Ishikawa (cell line): ENCODE measurements at regions not wholly inside any gene's neighbourhood (a gene's known extent, or its start where the extent isn't known, plus 50 kb on each side); places are given as distances from the start of the nearest gene placed in this dataset.

Experiments
- CEBPB ChIP-seq: IDR thresholded peaks from 2 replicates; pipeline ENCODE4 v1.6.1; 2012
- CREB1 ChIP-seq: IDR thresholded peaks from 2 replicates; pipeline ENCODE4 v1.6.1; 2012; ENCODE audit warnings: low read depth
- EGR1 ChIP-seq: IDR thresholded peaks from 2 replicates; pipeline ENCODE4 v1.6.1; 2012
- EP300 ChIP-seq: IDR thresholded peaks from 2 replicates; pipeline ENCODE4 v1.6.1; 2012; ENCODE audit warnings: borderline replicate concordance
- FOXM1 ChIP-seq: IDR thresholded peaks from 2 replicates; pipeline ENCODE4 v1.6.1; 2012; ENCODE audit warnings: low read depth, borderline replicate concordance
- MAX ChIP-seq: IDR thresholded peaks from 2 replicates; pipeline ENCODE4 v1.6.1; 2012
- NFIC ChIP-seq: IDR thresholded peaks from 2 replicates; pipeline ENCODE4 v1.6.1; 2012
- RAD21 ChIP-seq: IDR thresholded peaks from 2 replicates; pipeline ENCODE4 v1.6.1; 2012; ENCODE audit warnings: low read depth
- TAF1 ChIP-seq: IDR thresholded peaks from 2 replicates; pipeline ENCODE4 v1.6.1; 2012; ENCODE audit warnings: low read depth, mild to moderate bottlenecking
- TCF12 ChIP-seq: IDR thresholded peaks from 2 replicates; pipeline ENCODE4 v1.6.1; 2012; ENCODE audit warnings: low read depth
- TEAD4 ChIP-seq: IDR thresholded peaks from 2 replicates; pipeline ENCODE4 v1.6.1; 2012
- YY1 ChIP-seq: IDR thresholded peaks from 2 replicates; pipeline ENCODE4 v1.6.1; 2012; ENCODE audit warnings: low read depth
- ZBTB7A ChIP-seq: IDR thresholded peaks from 2 replicates; pipeline ENCODE4 v1.6.1; 2012; ENCODE audit warnings: low read depth
- TF ChIP-seq, protein P1 (sequence below): IDR thresholded peaks from 2 replicates; pipeline ENCODE4 v1.6.1; 2012; ENCODE audit warnings: low read depth, mild to moderate bottlenecking
- TF ChIP-seq, protein P2 (sequence below): IDR thresholded peaks from 2 replicates; pipeline ENCODE4 v1.6.1; 2012

- TF ChIP-seq TAF1 (no peak), TCF12 (no peak), CEBPB (no peak), NFIC (no peak), FOXM1 (no peak), YY1 (no peak), CREB1 (no peak), ZBTB7A (no peak), EP300 (no peak), RAD21 (no peak), MAX (no peak), EGR1 (no peak), TEAD4 (no peak)
- TF ChIP-seq, protein P1, sequence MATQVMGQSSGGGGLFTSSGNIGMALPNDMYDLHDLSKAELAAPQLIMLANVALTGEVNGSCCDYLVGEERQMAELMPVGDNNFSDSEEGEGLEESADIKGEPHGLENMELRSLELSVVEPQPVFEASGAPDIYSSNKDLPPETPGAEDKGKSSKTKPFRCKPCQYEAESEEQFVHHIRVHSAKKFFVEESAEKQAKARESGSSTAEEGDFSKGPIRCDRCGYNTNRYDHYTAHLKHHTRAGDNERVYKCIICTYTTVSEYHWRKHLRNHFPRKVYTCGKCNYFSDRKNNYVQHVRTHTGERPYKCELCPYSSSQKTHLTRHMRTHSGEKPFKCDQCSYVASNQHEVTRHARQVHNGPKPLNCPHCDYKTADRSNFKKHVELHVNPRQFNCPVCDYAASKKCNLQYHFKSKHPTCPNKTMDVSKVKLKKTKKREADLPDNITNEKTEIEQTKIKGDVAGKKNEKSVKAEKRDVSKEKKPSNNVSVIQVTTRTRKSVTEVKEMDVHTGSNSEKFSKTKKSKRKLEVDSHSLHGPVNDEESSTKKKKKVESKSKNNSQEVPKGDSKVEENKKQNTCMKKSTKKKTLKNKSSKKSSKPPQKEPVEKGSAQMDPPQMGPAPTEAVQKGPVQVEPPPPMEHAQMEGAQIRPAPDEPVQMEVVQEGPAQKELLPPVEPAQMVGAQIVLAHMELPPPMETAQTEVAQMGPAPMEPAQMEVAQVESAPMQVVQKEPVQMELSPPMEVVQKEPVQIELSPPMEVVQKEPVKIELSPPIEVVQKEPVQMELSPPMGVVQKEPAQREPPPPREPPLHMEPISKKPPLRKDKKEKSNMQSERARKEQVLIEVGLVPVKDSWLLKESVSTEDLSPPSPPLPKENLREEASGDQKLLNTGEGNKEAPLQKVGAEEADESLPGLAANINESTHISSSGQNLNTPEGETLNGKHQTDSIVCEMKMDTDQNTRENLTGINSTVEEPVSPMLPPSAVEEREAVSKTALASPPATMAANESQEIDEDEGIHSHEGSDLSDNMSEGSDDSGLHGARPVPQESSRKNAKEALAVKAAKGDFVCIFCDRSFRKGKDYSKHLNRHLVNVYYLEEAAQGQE = no peak
- TF ChIP-seq, protein P2, sequence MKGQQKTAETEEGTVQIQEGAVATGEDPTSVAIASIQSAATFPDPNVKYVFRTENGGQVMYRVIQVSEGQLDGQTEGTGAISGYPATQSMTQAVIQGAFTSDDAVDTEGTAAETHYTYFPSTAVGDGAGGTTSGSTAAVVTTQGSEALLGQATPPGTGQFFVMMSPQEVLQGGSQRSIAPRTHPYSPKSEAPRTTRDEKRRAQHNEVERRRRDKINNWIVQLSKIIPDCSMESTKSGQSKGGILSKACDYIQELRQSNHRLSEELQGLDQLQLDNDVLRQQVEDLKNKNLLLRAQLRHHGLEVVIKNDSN = no peak
Measured at GRCh38 chr20:60502881-60503280, 544.7 kb downstream of the CDH26 start.

DNA sequence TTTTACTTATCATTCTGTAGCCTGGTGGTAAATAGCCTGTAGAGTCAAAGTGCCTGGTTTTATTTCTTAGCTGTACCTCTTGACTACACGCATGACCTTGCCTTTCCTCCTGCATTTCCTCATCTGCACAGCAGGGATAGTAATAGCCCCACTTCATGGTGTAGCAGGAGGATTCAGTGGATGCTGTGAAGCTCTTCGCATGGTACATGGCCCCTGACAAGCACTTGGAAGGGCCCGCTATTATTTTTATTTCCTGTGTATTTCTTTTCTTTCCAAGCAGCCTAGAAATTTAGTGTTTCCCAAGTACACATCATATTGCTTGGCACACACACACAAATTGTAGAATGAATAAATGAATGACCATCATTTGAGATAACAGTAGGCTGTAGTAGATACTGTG is 547.2 kb downstream of the CDH26 start:
- TF ChIP-seq MAX (no peak), CREB1 (no peak), EP300 (no peak), RAD21 (no peak), EGR1 (no peak), NFIC (no peak)
- TF ChIP-seq, protein P2 = no peak

DNA sequence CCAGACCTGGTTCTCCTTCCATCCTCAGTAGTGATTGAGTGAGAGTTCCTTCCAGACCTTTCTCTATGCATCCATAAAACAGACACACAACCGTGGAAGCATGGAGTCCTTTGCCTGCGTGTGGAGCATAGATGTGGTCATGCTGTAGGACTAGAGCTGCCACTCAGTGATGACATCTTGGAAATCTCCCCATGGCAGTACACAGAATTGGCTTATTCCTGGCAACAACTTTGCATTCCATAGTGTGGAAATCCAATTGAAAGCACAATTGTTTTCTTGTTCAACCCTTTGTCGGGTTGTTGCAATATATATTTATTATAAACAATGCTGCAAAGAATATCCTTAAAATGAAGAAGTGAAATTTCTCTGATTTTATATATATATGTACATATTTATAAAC is 547.8 kb downstream of the CDH26 start:
- TF ChIP-seq TAF1 (no peak), CREB1 (no peak), EGR1 (no peak), MAX (no peak), YY1 (no peak), RAD21 (no peak), FOXM1 (no peak), EP300 (no peak), NFIC (no peak), TEAD4 (no peak), CEBPB (no peak), ZBTB7A (no peak), TCF12 (no peak)
- TF ChIP-seq, protein P2 = no peak
- TF ChIP-seq, protein P1 = no peak

GRCh38 chr20:60507087-60507694 is 549.0 kb downstream of the CDH26 start:
- TF ChIP-seq CEBPB = no peak
- TF ChIP-seq, protein P2 = no peak

GRCh38 chr20:60509407-60509806 is 551.2 kb downstream of the CDH26 start:
- TF ChIP-seq, protein P1 = no peak
- TF ChIP-seq TCF12 = no peak
- no peak for TF ChIP-seq TAF1
- TF ChIP-seq FOXM1 = no peak
- TF ChIP-seq EP300 = no peak
- TF ChIP-seq EGR1 = no peak
- TF ChIP-seq RAD21 = no peak
- TF ChIP-seq, protein P2 = no peak
- TF ChIP-seq NFIC = no peak
- TF ChIP-seq MAX = no peak
